Breast epithelium (tissue), 3 donors: ENCODE measurements at regions not wholly inside any gene's neighbourhood (a gene's known extent, or its start where the extent isn't known, plus 50 kb on each side); places are given as distances from the start of the nearest gene placed in this dataset.

Experiments used
- CTCF ChIP-seq, 3 donors: fragments of 450-650 bp; IDR thresholded peaks; one replicate each; pipeline ENCODE4 v1.5.1; 2016 to 2017; ENCODE audit warnings: antibody characterized with exemption in 3 of 3, mild to moderate bottlenecking in 3 of 3, moderate library complexity in 3 of 3
- POLR2AphosphoS5 ChIP-seq, 3 donors: sonication (generic); formaldehyde crosslinking; IDR thresholded peaks; one replicate each; pipeline ENCODE4 v1.6.1; 2017; ENCODE audit warnings: antibody characterized with exemption in 3 of 3

GRCh38 chr6:86205980-86206379, 563.3 kb upstream of the SYNCRIP start:
- no peak for TF ChIP-seq CTCF (IDR thresholded peaks at IDR 0.05)
- no peak for TF ChIP-seq POLR2AphosphoS5 (IDR thresholded peaks at IDR 0.05)
